ENCODE measurements at regions not wholly inside any gene's neighbourhood (a gene's known extent, or its start where the extent isn't known, plus 50 kb on each side); places are given as distances from the start of the nearest gene placed in this dataset.

GRCh38 chr6:103554911-103555310, 1304.8 kb downstream of the HACE1 start:
- TF ChIP-seq CTCF (IDR thresholded peaks at IDR 0.05), result no peak
- no peak for TF ChIP-seq REST (IDR thresholded peaks at IDR 0.05; ENCODE audit: insufficient read depth in 1 of 2, low read depth in 2 of 2, low read length in 1 of 2)
- no peak for TF ChIP-seq POLR2AphosphoS5 (IDR thresholded peaks at IDR 0.05; ENCODE audit: low read depth, low read length)
- TF ChIP-seq SIN3A (IDR thresholded peaks at IDR 0.05; ENCODE audit: borderline replicate concordance, insufficient read depth, low read depth, low read length), result no peak

Measured in Panc1 (cell line).